Cardiac fibroblast (primary cell): ENCODE measurements at regions not wholly inside any gene's neighbourhood (a gene's known extent, or its start where the extent isn't known, plus 50 kb on each side); places are given as distances from the start of the nearest gene placed in this dataset.
"Not testable (repeated sequence)": the region's sequence is repeated elsewhere in the genome, so short reads cannot be mapped to it uniquely, and the experiment has no call there.

Experiments used
- DNase-seq, 2 donors: peaks; one replicate each; pipeline versions ENCODE4 v3.0.0 to v3.0.0-alpha.2; 2010; ENCODE audit warnings: low read depth in 2 of 2
- H3K4me3 ChIP-seq, 2 donors: replicated peaks in 1 of 2; 1 replicate in 1 of 2; 2 replicates in 1 of 2; pipeline ENCODE4 v1.5.1; 2011; ENCODE audit warnings: low read depth in 2 of 2, low read length in 2 of 2, mild to moderate bottlenecking in 2 of 2, moderate library complexity in 1 of 2
- TF ChIP-seq, protein P1 (sequence below): IDR thresholded peaks from one replicate; pipeline ENCODE4 v1.5.1; 2011; ENCODE audit warnings: low read depth, mild to moderate bottlenecking, low read length, inconsistent platforms

DNA sequence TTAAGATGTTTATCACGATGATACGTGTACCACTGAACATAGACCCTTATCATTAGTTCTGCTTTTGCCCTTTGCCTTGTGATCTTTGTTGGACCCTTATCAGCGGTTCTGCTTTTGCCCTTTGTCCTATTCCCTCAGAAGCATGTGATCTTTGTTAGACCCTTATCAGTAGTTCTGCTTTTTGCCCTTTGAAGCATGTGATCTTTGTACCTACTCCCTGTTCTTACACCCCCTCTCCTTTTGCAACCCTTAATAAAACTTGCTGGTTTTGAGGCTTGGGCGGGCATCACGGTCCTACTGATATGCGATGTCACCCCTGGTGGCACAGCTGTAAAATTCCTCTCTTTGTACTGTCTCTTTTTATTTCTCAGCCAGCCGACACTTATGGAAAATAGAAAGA, 117.0 kb downstream of the SDHAF3 start:
- not testable (repeated sequence) for DNase-seq, H3K4me3 ChIP-seq

DNA sequence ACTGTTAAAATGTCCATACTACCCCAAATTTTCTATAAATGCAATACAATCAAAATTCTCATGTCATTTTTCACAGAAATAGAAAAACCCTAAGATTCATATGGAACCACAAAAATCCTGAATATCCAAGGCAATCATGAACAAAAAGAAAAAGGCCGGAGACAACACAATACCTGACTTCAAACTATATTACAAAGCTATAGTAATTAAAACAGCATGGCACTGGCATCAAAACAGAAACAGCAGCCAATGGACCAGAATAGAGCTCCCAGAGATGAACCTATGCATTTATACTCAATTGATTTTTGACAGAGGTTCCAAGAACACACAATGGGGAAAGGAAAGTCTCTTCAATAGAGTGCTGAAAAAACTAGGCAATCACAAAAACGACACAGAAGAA, 128.8 kb downstream of the SDHAF3 start:
- TF ChIP-seq, protein P1, sequence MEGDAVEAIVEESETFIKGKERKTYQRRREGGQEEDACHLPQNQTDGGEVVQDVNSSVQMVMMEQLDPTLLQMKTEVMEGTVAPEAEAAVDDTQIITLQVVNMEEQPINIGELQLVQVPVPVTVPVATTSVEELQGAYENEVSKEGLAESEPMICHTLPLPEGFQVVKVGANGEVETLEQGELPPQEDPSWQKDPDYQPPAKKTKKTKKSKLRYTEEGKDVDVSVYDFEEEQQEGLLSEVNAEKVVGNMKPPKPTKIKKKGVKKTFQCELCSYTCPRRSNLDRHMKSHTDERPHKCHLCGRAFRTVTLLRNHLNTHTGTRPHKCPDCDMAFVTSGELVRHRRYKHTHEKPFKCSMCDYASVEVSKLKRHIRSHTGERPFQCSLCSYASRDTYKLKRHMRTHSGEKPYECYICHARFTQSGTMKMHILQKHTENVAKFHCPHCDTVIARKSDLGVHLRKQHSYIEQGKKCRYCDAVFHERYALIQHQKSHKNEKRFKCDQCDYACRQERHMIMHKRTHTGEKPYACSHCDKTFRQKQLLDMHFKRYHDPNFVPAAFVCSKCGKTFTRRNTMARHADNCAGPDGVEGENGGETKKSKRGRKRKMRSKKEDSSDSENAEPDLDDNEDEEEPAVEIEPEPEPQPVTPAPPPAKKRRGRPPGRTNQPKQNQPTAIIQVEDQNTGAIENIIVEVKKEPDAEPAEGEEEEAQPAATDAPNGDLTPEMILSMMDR = no peak
- no peak overlapping the region for H3K4me3 ChIP-seq
- DNase-seq = no peak

DNA sequence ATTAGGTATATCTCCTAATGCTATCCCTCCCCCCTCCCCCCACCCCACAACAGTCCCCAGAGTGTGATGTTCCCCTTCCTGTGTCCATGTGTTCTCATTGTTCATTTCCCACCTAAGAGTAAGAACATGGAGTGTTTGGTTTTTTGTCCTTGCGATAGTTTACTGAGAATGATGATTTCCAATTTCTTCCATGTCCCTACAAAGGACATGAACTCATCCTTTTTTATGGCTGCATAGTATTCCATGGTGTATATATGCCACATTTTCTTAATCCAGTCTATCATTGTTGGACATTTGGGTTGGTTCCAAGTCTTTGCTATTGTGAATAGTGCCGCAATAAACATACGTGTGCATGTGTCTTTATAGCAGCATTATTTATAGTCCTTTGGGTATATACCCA, 140.7 kb downstream of the SDHAF3 start:
- not testable (repeated sequence) for H3K4me3 ChIP-seq, DNase-seq

DNA sequence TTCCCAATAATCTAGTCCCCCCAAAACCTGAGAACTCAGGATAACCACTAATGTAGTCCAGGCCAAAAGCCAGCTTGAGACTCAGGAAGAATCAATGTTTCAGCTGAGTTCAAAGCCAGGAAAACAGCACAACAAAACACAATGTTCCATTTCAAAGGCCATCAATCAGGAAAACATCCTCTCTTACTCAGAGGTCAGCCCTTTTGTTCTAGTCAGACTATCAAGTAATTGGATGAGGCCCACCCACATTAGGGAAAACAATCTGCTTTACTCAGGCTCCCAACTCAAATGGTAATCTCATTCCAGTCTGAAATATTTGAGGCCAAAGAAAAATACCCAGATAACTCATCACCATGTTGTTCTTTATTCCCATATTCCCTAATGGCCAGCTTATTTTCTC, 152.2 kb downstream of the SDHAF3 start:
- H3K4me3 ChIP-seq = no peak overlapping the region
- DNase-seq = peak; percentile 1 to 59
- TF ChIP-seq, protein P1 = no peak

DNA sequence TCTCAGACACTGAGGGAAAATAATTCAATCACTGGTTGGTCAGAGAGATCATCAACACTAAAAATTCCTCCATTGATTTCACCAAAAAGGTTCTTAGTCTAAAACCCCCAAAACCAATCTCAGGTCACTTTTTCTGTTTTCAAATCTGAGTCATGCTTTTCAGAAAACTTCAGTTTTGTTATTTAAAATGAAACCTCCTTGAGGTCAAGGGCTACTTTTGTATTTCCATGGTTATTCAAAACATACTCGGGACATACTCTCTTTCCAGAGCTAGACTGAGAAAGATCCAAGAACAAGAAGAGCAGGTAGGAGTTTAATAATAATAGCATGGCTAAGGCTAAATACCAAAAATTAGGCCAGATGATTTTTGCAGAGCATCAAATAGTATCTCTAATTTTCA, 152.8 kb downstream of the SDHAF3 start:
- TF ChIP-seq, protein P1 = no peak
- no peak overlapping the region for H3K4me3 ChIP-seq

DNA sequence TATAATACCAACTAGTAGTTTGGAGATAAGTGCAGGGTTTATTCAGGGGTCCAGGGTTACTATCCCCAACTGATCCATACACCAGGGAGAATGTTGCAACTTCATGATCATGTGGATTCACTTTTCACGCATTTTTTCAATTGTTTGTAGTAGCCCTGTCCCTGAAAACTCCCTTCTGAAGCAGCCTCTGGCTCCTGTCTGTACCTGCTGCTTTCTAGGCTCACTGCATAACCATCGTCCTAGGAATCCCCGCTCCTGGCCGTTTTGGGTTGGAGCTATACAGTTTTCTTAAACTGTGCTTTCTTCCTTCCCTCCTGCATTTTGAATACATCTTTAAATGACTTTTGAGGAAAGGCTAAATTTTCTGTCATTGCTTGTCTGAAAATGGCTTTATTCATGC, 154.1 kb downstream of the SDHAF3 start:
- TF ChIP-seq, protein P1 = no peak
- DNase-seq = no peak
- no peak overlapping the region for H3K4me3 ChIP-seq

More for the DNA sequence above, 152.8 kb downstream of the SDHAF3 start:
- DNase-seq = peak in 1 of 2 donors; percentile 10

DNA sequence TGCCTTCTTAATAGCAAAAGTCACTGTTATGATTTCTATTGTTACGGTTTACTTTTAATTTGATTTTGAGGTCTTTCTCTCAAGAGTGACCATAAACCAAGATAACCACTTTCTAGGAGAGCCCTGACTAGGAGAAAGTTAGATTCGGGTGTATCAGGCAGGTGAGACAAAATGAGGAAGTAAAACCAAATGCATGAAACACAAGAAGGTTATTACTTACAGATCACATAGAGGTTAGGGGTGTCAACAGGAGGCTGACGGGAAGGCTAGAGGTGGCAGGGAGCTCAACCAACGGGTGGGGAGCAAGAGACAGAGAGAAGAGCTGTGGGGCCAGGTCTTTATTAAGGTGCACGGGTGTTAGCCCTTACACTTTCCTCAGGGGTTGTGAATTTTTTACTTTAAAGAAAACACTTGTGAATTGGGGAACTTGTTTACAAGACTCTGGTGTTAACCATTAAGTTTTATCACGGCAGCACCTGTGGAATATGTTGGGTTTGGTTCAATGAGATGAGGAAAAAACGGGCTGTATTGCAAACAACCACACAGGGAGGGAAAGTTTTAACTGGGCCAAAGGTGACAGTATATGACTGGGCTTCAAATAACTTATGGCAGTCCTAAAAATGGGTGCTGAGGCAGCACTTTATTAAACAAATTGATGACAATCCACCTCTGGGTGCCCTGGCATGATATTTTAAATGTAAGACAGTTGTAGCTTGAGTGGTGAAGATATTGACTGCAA, 154.9 kb downstream of the SDHAF3 start:
- no peak overlapping the region for H3K4me3 ChIP-seq
- TF ChIP-seq, protein P1 = no peak
- no peak for DNase-seq

DNA sequence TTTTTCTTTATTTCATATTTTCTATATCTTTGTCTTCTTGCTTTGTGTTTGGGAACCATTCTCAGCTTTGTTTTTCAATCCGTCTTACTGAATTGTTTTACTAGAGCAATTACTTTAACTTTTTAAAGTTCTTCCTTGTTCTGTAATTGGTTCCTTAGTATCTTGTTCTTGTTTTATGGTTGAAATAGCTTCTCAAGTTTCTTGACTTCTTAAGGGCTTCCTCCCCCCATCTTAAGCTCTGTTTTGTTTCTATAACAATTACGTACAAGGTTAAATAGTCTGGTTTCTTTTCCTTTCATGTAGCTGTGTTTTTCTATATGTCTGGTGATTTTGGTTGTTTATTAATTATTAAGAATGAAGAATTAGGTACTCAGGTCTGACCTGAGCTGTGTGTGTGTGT, 158.0 kb downstream of the SDHAF3 start:
- H3K4me3 ChIP-seq = no peak overlapping the region
- TF ChIP-seq, protein P1 = no peak

More for the DNA sequence above, 158.0 kb downstream of the SDHAF3 start:
- no peak for DNase-seq
